H1 (cell line): ENCODE measurements at regions not wholly inside any gene's neighbourhood (a gene's known extent, or its start where the extent isn't known, plus 50 kb on each side); places are given as distances from the start of the nearest gene placed in this dataset.

Source experiments
- CTCF ChIA-PET: fragments of 300-600 bp; sonication (Branson Sonifier 250); formaldehyde crosslinking; loops from one replicate; lab custom pipeline; 2021; ENCODE audit not compliant: partially characterized antibody; lab: Charles Lee
- POLR2A ChIA-PET: fragments of 300-600 bp; sonication (Branson Sonifier 250); formaldehyde crosslinking; loops from one replicate; lab custom pipeline; 2021; ENCODE audit warnings: inconsistent platforms; ENCODE audit not compliant: partially characterized antibody; lab: Charles Lee
- DNase-seq, 2 experiments: peaks; one replicate each; pipeline versions ENCODE4 v3.0.0 to v3.0.0-alpha.2; 2010 to 2022; ENCODE audit warnings: low spot score in 2 of 2, low read depth in 1 of 2, mixed read lengths in 1 of 2
- FAIRE-seq: peaks from 2 replicates; lab custom pipeline; 2011; peaks lifted over from hg19 to GRCh38; lab: Jason Lieb, UNC
- H2AFZ ChIP-seq: 2 replicates; pipeline ENCODE4 v1.8.1; 2012; ENCODE audit warnings: low read length, inconsistent platforms
- H2AK5ac ChIP-seq: 2 replicates; pipeline ENCODE4 v1.6.1; 2013; ENCODE audit warnings: low read depth, low read length
- H2BK120ac ChIP-seq: replicated peaks from 2 replicates; pipeline ENCODE3; 2013; ENCODE audit warnings: low read depth, low read length, inconsistent platforms
- H2BK12ac ChIP-seq: 2 replicates; pipeline ENCODE4 v1.6.1; 2013; ENCODE audit warnings: low read depth, low read length
- H2BK15ac ChIP-seq: 2 replicates; pipeline ENCODE4 v1.6.1; 2013; ENCODE audit warnings: low read length
- H2BK20ac ChIP-seq: 2 replicates; pipeline ENCODE4 v1.6.1; 2013; ENCODE audit warnings: low read length
- H2BK5ac ChIP-seq: 2 replicates; pipeline ENCODE4 v1.6.1; 2013; ENCODE audit warnings: low read depth, low read length
- H3K14ac ChIP-seq: 2 replicates; pipeline ENCODE4 v1.6.1; 2013; ENCODE audit warnings: inconsistent platforms; ENCODE audit not compliant: insufficient read length
- H3K18ac ChIP-seq: 2 replicates; pipeline ENCODE4 v1.6.1; 2013; ENCODE audit warnings: low read length; ENCODE audit errors: extremely low read depth
- H3K23ac ChIP-seq: 2 replicates; pipeline ENCODE4 v1.6.1; 2013; ENCODE audit warnings: inconsistent platforms; ENCODE audit not compliant: insufficient read length
- H3K23me2 ChIP-seq: 2 replicates; pipeline ENCODE4 v1.6.1; 2013; ENCODE audit warnings: low read depth, low read length
- H3K27ac ChIP-seq: 2 replicates; pipeline ENCODE4 v1.6.1; 2011; ENCODE audit warnings: low read depth, low read length, inconsistent platforms
- H3K27me3 ChIP-seq, 4 experiments: replicated peaks in 1 of 4; 1 replicate in 1 of 4; 2 replicates in 3 of 4; pipeline versions ENCODE4 v1.6.1 to v1.8.1; 2011 to 2013; ENCODE audit warnings: low read length in 3 of 4, mild to moderate bottlenecking in 3 of 4, inconsistent platforms in 2 of 4, mixed read lengths in 2 of 4, moderate library complexity in 1 of 4; ENCODE audit not compliant: control insufficient read depth in 3 of 4, insufficient read depth in 3 of 4; ENCODE audit errors: extremely low read depth in 1 of 4
- H3K36me3 ChIP-seq, 4 experiments: 2 replicates each; pipeline versions ENCODE4 v1.6.1 to v1.8.1; 2011 to 2013; ENCODE audit warnings: mild to moderate bottlenecking in 4 of 4, low read length in 3 of 4, moderate library complexity in 2 of 4, control low read depth in 1 of 4, inconsistent platforms in 1 of 4; ENCODE audit not compliant: insufficient read depth in 4 of 4, control insufficient read depth in 2 of 4
- H3K4ac ChIP-seq: replicated peaks from 2 replicates; pipeline ENCODE3; 2013; ENCODE audit warnings: low read length, low read depth, mixed read lengths, inconsistent platforms; ENCODE audit not compliant: insufficient read length
- H3K4me1 ChIP-seq, 4 experiments: replicated peaks in 1 of 4; 1 replicate in 1 of 4; 2 replicates in 3 of 4; pipeline versions ENCODE4 v1.6.1 to v1.8.1; 2011 to 2013; ENCODE audit warnings: low read length in 3 of 4, inconsistent platforms in 2 of 4, mixed read lengths in 1 of 4; ENCODE audit not compliant: insufficient read depth in 4 of 4, control insufficient read depth in 3 of 4
- H3K4me2 ChIP-seq, 2 experiments: 2 replicates each; pipeline versions ENCODE4 v1.6.1 to v1.8.1; 2011 to 2013; ENCODE audit warnings: low read depth in 2 of 2, low read length in 2 of 2, control low read depth in 1 of 2, inconsistent platforms in 1 of 2, mild to moderate bottlenecking in 1 of 2; ENCODE audit not compliant: insufficient read depth in 1 of 2
- H3K4me3 ChIP-seq, 4 experiments: fragments of 200-600, 300-600 bp in 1 of 4; sonication (generic), shearing (Covaris generic), sonication (Bioruptor Twin) in 1 of 4; 2 replicates each; pipeline versions ENCODE4 v1.5.1 to v1.8.1; 2011 to 2016; ENCODE audit warnings: low read length in 4 of 4, low read depth in 3 of 4, control low read depth in 2 of 4, inconsistent platforms in 2 of 4, mild to moderate bottlenecking in 2 of 4, mixed read lengths in 1 of 4, moderate library complexity in 1 of 4; ENCODE audit not compliant: insufficient read depth in 2 of 4; ENCODE audit errors: extremely low read depth in 1 of 4
- H3K56ac ChIP-seq: replicated peaks from 2 replicates; pipeline ENCODE3; 2013; ENCODE audit warnings: low read depth, mild to moderate bottlenecking, mixed read lengths, low read length, inconsistent platforms; ENCODE audit not compliant: insufficient read length
- H3K79me1 ChIP-seq: 2 replicates; pipeline ENCODE4 v1.6.1; 2013; ENCODE audit warnings: low read depth, low read length, control low read depth
- H3K79me2 ChIP-seq, 2 experiments: 2 replicates each; pipeline versions ENCODE4 v1.6.1 to v1.8.1; 2012 to 2013; ENCODE audit warnings: low read length in 2 of 2, mild to moderate bottlenecking in 2 of 2, inconsistent platforms in 1 of 2; ENCODE audit not compliant: insufficient read depth in 2 of 2, control insufficient read depth in 1 of 2
- H3K9ac ChIP-seq, 4 experiments: replicated peaks in 1 of 4; 1 replicate in 1 of 4; 2 replicates in 3 of 4; pipeline versions ENCODE4 v1.6.1 to v1.8.1; 2011 to 2013; ENCODE audit warnings: low read depth in 3 of 4, low read length in 3 of 4, control low read depth in 2 of 4, mild to moderate bottlenecking in 2 of 4, moderate library complexity in 2 of 4, inconsistent platforms in 1 of 4; ENCODE audit errors: extremely low read depth in 1 of 4
- H3K9me3 ChIP-seq, 2 experiments: 2 replicates each; pipeline versions ENCODE4 v1.6.1 to v1.8.1; 2012 to 2013; ENCODE audit warnings: mild to moderate bottlenecking in 2 of 2, moderate library complexity in 2 of 2, control low read depth in 1 of 2, inconsistent platforms in 1 of 2, low read depth in 1 of 2, low read length in 1 of 2, mixed read lengths in 1 of 2; ENCODE audit not compliant: insufficient read depth in 2 of 2
- H4K20me1 ChIP-seq, 2 experiments: replicated peaks in 1 of 2; 2 replicates each; pipeline versions ENCODE3 to v1.8.1; 2011 to 2013; ENCODE audit warnings: inconsistent platforms in 2 of 2, low read length in 2 of 2, mild to moderate bottlenecking in 1 of 2; ENCODE audit not compliant: insufficient read depth in 2 of 2, control insufficient read depth in 1 of 2
- H4K5ac ChIP-seq: 2 replicates; pipeline ENCODE4 v1.6.1; 2013; ENCODE audit warnings: low read length, low read depth, mixed read lengths, inconsistent platforms; ENCODE audit not compliant: insufficient read length
- H4K8ac ChIP-seq: 2 replicates; pipeline ENCODE4 v1.8.0; 2013; ENCODE audit warnings: mild to moderate bottlenecking, moderate library complexity, low read length, inconsistent platforms; ENCODE audit not compliant: insufficient read depth; ENCODE audit errors: extremely low read depth
- H4K91ac ChIP-seq: replicated peaks from 2 replicates; pipeline ENCODE3; 2013; ENCODE audit warnings: low read length, mixed read lengths, inconsistent platforms; ENCODE audit not compliant: insufficient read length
- RAD21 ChIP-seq, 2 experiments: IDR thresholded peaks in 1 of 2; conservative IDR thresholded peaks in 1 of 2; 2 replicates each; pipeline ENCODE4 v1.6.1; 2011; ENCODE audit warnings: low read depth in 2 of 2, low read length in 2 of 2, improper control_type of control experiment in 1 of 2, inconsistent platforms in 1 of 2, mild to moderate bottlenecking in 1 of 2, moderate library complexity in 1 of 2
- SIN3A ChIP-seq, 2 experiments: IDR thresholded peaks in 1 of 2; conservative IDR thresholded peaks in 1 of 2; 2 replicates each; pipeline ENCODE4 v1.6.1; 2011 to 2012; ENCODE audit warnings: low read length in 2 of 2, improper control_type of control experiment in 1 of 2, low read depth in 1 of 2, mild to moderate bottlenecking in 1 of 2
- SP2 ChIP-seq: IDR thresholded peaks from 2 replicates; pipeline ENCODE4 v1.6.1; 2012; ENCODE audit warnings: mild to moderate bottlenecking, low read length, inconsistent platforms
- WGBS, 2 experiments: shearing (Covaris generic) in 1 of 2; methylation state at CpG; one replicate each; pipeline versions ENCODE4 v1.1.6 to v1.1.7; 2013 to 2015; ENCODE audit warnings: low lambda C conversion rate in 2 of 2, mixed read lengths in 2 of 2, inconsistent platforms in 1 of 2, low coverage in 1 of 2, missing lambda C conversion rate in 1 of 2; ENCODE audit not compliant: insufficient replicate concordance in 2 of 2, insufficient coverage in 1 of 2, insufficient read length in 1 of 2; ENCODE audit errors: extremely low coverage in 1 of 2, missing lambda C conversion rate in 1 of 2; 5-methylcytosine and 5-hydroxymethylcytosine counted together

GRCh38 chr21:28385845-28386244 is 606.8 kb downstream of the LTN1 start:
- no peaks in the 10 kb centered on the region for H3K79me1 ChIP-seq
- no peak overlapping the region for H2BK5ac ChIP-seq
- TF ChIP-seq RAD21 (IDR thresholded peaks at IDR 0.05 in 1 of 2, conservative IDR thresholded peaks at IDR 0.05 in 1 of 2; ENCODE audit: low read depth in 2 of 2, low read length in 2 of 2) (no peak), SIN3A (conservative IDR thresholded peaks at IDR 0.05 in 1 of 2, IDR thresholded peaks at IDR 0.05 in 1 of 2; ENCODE audit: low read depth in 1 of 2, low read length in 2 of 2) (no peak), SP2 (no peak)
- H2BK20ac ChIP-seq = no peak overlapping the region
- H2BK15ac ChIP-seq = no peak overlapping the region
- H3K14ac ChIP-seq = no peak overlapping the region
- no peak overlapping the region for H3K4me2 ChIP-seq
- ChIA-PET POLR2A (no interaction called here), CTCF (no interaction called here)
- H3K79me2 ChIP-seq = no peaks in the 10 kb centered on the region
- 86% methylated on average over 1 of the region's 1 CpG; no CpG with 5 or more reads in 1 of the 2 experiments for WGBS, 2 experiments
- H2BK12ac ChIP-seq = no peak overlapping the region
- H2AK5ac ChIP-seq = no peak overlapping the region
- H3K18ac ChIP-seq = no peak overlapping the region
- H4K20me1 ChIP-seq = no peaks in the 10 kb centered on the region
- no peak overlapping the region for H3K9ac ChIP-seq
- no peak overlapping the region for H3K4me3 ChIP-seq
- no peaks in the 10 kb centered on the region; the same call in 1 of the 2 replicates for H3K23me2 ChIP-seq
- H3K4me1 ChIP-seq = no peaks in the 10 kb centered on the region
- H4K5ac ChIP-seq = no peak overlapping the region
- no peak overlapping the region for H3K56ac ChIP-seq
- H3K9me3 ChIP-seq = no peaks in the 10 kb centered on the region
- H3K27me3 ChIP-seq = no peaks in the 10 kb centered on the region
- no peaks in the 10 kb centered on the region for H3K36me3 ChIP-seq
- no peak overlapping the region for H4K8ac ChIP-seq
- FAIRE-seq = no peak
- no peak overlapping the region for H3K23ac ChIP-seq
- no peak overlapping the region for H4K91ac ChIP-seq
- H2BK120ac ChIP-seq = no peak overlapping the region
- H2AFZ ChIP-seq = no peak overlapping the region
- H3K27ac ChIP-seq = no peak overlapping the region
- no peak for DNase-seq
- no peak overlapping the region for H3K4ac ChIP-seq
